ENCODE measurements at regions not wholly inside any gene's neighbourhood (a gene's known extent, or its start where the extent isn't known, plus 50 kb on each side); places are given as distances from the start of the nearest gene placed in this dataset.
A peak's percentile ranks its signal among the peaks of the same experiment; 100 is the strongest.

DNA sequence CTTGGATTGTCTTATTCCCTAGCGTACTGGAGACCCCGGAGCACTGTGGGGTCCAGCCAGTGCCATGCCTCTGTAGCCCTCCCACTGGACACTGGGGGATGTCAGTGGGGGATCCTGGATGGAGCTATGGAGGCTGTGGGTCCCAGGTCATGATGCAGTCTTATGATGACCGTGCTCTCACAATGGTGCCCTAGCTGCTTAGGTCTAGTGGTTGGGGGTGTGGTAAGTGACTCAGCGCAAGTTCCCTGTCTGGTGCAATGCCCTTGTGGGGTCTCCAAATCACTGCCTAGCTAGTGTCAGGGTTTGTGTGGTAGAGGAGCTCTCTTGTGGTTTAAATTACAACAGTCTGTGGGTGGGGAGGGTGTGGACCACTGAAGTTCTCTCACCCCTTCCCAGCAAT lies 135.4 kb downstream of the CDC5L start:
- H3K9me3 ChIP-seq (ENCODE audit: control insufficient read depth in 2 of 3, insufficient read depth in 1 of 3, low read length in 3 of 3) = peaks cover 0 to 9% (median 0%) of the 10 kb centered on the region in 3 donors
- H3K4me1 ChIP-seq (ENCODE audit: control insufficient read depth in 2 of 3, insufficient read depth in 2 of 3, low read depth in 1 of 3, low read length in 3 of 3) = no peaks in the 10 kb centered on the region
- no peak for FAIRE-seq
- no peaks in the 10 kb centered on the region for H3K27me3 ChIP-seq (ENCODE audit: control insufficient read depth, insufficient read depth, low read length)
- intact Hi-C loops (cut with DNase I) = no loop called here
- no peak overlapping the region for H3K4me3 ChIP-seq (ENCODE audit: low read length in 3 of 3)
- H3K27ac ChIP-seq (ENCODE audit: low read depth in 2 of 2, low read length in 2 of 2) = no peak overlapping the region
- H3K9ac ChIP-seq (ENCODE audit: low read length in 3 of 3) = no peak overlapping the region
- TF ChIP-seq, protein P1, sequence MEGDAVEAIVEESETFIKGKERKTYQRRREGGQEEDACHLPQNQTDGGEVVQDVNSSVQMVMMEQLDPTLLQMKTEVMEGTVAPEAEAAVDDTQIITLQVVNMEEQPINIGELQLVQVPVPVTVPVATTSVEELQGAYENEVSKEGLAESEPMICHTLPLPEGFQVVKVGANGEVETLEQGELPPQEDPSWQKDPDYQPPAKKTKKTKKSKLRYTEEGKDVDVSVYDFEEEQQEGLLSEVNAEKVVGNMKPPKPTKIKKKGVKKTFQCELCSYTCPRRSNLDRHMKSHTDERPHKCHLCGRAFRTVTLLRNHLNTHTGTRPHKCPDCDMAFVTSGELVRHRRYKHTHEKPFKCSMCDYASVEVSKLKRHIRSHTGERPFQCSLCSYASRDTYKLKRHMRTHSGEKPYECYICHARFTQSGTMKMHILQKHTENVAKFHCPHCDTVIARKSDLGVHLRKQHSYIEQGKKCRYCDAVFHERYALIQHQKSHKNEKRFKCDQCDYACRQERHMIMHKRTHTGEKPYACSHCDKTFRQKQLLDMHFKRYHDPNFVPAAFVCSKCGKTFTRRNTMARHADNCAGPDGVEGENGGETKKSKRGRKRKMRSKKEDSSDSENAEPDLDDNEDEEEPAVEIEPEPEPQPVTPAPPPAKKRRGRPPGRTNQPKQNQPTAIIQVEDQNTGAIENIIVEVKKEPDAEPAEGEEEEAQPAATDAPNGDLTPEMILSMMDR (IDR thresholded peaks at IDR 0.05; ENCODE audit: borderline replicate concordance, extremely low read depth, insufficient read depth) = no peak
- no peaks in the 10 kb centered on the region for H3K36me3 ChIP-seq (ENCODE audit: control insufficient read depth in 2 of 3, insufficient read depth in 3 of 3, low read length in 3 of 3)
- no peak for DNase-seq

DNA sequence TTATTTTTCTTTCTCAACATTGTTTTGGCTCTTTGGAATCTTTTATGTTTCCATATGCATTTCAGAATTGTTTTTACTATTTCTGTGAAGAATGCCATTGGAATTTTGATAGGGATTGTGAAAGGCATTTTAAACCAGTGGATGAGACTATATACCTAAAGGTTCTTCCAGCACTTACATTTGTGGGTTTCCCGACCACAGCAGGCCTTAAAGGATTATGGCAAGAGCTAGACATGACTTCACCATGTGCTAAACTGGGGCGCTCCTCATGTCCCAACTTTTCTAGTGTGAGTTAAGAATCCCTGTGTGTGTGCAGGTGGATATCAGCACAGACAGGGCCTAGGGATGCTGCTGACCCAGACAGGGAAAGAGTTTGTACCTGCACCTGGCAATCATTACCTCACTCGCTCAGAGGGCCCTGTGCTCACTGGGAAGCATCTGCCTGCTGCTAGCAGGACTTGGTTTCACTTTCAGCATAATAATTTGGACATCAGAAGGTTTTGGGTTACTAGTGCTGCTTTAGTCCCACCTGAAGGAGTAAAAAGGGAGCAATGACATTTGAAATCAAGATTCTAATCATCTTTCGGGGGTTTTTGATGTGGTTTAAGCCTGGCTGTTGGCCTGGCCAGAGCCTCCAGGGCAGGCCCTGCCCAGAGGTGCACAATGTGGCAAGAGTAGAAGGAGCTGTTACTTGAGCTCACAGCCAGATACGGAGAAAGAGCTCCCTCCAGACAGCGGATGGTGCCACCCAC lies 137.1 kb downstream of the CDC5L start:
- no peak for FAIRE-seq
- peak in 1 of 5 donors; percentile 35 for DNase-seq
- Histone ChIP-seq H3K9ac (ENCODE audit: low read length in 3 of 3) (no peak overlapping the region), H3K27me3 (ENCODE audit: control insufficient read depth, insufficient read depth, low read length) (no peaks in the 10 kb centered on the region), H3K27ac (ENCODE audit: low read depth in 2 of 2, low read length in 2 of 2) (no peak overlapping the region), H3K9me3 (ENCODE audit: control insufficient read depth in 2 of 3, insufficient read depth in 1 of 3, low read length in 3 of 3) (peaks cover 0 to 9% (median 0%) of the 10 kb centered on the region in 3 donors), H3K4me3 (ENCODE audit: low read length in 3 of 3) (no peak overlapping the region), H3K4me1 (ENCODE audit: control insufficient read depth in 2 of 3, insufficient read depth in 2 of 3, low read depth in 1 of 3, low read length in 3 of 3) (no peaks in the 10 kb centered on the region), H3K36me3 (ENCODE audit: control insufficient read depth in 2 of 3, insufficient read depth in 3 of 3, low read length in 3 of 3) (no peaks in the 10 kb centered on the region)
- TF ChIP-seq, protein P1 (IDR thresholded peaks at IDR 0.05; ENCODE audit: borderline replicate concordance, extremely low read depth, insufficient read depth) = no peak
- intact Hi-C loops (cut with DNase I) = no loop called here

DNA sequence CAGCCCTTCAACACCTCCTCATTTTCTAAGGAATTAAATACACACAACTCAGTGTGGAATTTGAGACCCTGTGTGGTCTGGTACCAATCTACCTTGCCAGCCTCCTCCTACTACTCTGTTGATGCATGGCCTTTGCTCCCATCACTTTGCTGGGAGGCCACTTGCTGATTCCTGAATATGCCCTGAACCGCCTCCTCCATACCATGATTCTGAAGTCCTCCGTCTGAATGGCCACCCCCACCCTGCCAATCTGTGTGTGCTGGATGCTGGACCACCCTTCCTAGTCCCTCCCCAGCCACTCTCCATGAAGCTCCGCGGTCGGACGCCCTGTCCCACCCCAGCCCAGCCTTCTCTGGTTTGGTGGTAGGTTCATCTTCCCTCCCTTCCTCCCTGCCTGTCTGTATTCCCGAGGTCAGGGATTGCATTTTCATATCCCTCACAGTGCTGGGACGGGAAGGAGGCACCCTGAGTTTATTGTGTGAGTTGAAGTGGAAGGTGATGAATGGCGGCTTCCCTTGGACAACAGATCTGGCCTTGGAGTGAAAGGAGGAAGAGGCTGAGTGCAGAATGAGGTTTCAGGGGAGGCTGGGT lies 138.3 kb downstream of the CDC5L start:
- Histone ChIP-seq H3K36me3 (ENCODE audit: control insufficient read depth in 2 of 3, insufficient read depth in 3 of 3, low read length in 3 of 3) (no peaks in the 10 kb centered on the region), H3K9me3 (ENCODE audit: control insufficient read depth in 2 of 3, insufficient read depth in 1 of 3, low read length in 3 of 3) (peaks cover 0 to 9% (median 0%) of the 10 kb centered on the region in 3 donors), H3K9ac (ENCODE audit: low read length in 3 of 3) (no peak overlapping the region), H3K4me1 (ENCODE audit: control insufficient read depth in 2 of 3, insufficient read depth in 2 of 3, low read depth in 1 of 3, low read length in 3 of 3) (no peaks in the 10 kb centered on the region), H3K4me3 (ENCODE audit: low read length in 3 of 3) (no peak overlapping the region), H3K27me3 (ENCODE audit: control insufficient read depth, insufficient read depth, low read length) (no peaks in the 10 kb centered on the region), H3K27ac (ENCODE audit: low read depth in 2 of 2, low read length in 2 of 2) (no peak overlapping the region)
- FAIRE-seq (no peak), DNase-seq (no peak)
- TF ChIP-seq, protein P1 (IDR thresholded peaks at IDR 0.05; ENCODE audit: borderline replicate concordance, extremely low read depth, insufficient read depth) = no peak
- intact Hi-C loops (cut with DNase I) = no loop called here

Data from kidney (tissue), 13 donors.